ENCODE measurements at regions not wholly inside any gene's neighbourhood (a gene's known extent, or its start where the extent isn't known, plus 50 kb on each side); places are given as distances from the start of the nearest gene placed in this dataset.

DNA sequence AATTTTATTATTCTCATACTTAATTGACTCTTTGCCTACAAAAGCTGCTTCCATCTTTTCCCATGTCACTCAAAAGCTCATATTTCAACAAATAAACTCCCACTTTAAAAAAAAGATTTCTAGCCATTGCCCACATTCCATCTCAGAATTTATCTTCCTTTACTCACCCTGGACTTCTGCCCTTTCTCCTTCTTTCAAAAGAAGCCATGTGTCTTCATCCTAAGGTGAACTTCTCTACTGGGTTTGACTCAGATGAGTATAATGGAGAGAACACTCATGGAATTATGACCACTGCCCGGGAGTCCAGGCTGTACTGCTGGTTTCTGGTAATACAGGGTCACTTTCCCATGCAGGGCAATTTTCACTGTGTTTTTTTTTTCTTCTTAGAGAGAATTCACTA, 548.5 kb upstream of the ZNF462 start:
- H3K9me1 ChIP-seq (replicated peaks; ENCODE audit: control insufficient read depth, extremely low read depth, insufficient read depth, low read length) = no peaks in the 10 kb centered on the region
- TF ChIP-seq POLR2AphosphoS5 (IDR thresholded peaks at IDR 0.05; ENCODE audit: insufficient read depth, low read depth, low read length) (no peak), FOS (IDR thresholded peaks at IDR 0.05; ENCODE audit: borderline replicate concordance, insufficient read depth, low read length) (no peak), POLR2A (IDR thresholded peaks at IDR 0.05; ENCODE audit: low read depth, low read length) (no peak), GATA2 (IDR thresholded peaks at IDR 0.05; ENCODE audit: insufficient read depth, insufficient read length, low read depth, low read length) (no peak), JUN (IDR thresholded peaks at IDR 0.05; ENCODE audit: borderline replicate concordance, insufficient read depth, insufficient read length, low read depth) (no peak), MYC (IDR thresholded peaks at IDR 0.05; ENCODE audit: low read depth, low read length) (no peak)
- ChIA-PET POLR2A (no interaction called here), CTCF (no interaction called here)
- no peak overlapping the region for H3K9ac ChIP-seq (replicated peaks; ENCODE audit: extremely low read depth, insufficient read depth, low read length)
- H3K4me1 ChIP-seq (ENCODE audit: control insufficient read depth, extremely low read depth, insufficient read depth, low read length) = no peaks in the 10 kb centered on the region
- H3K4me3 ChIP-seq (replicated peaks in 1 of 3; ENCODE audit: insufficient read depth in 1 of 3, low read depth in 1 of 3, low read length in 3 of 3) = no peak overlapping the region
- no peaks in the 10 kb centered on the region for H4K20me1 ChIP-seq (replicated peaks; ENCODE audit: control insufficient read depth, extremely low read depth, insufficient read depth, low read length)
- intact Hi-C loops (cut with micrococcal nuclease) (no loop called here), dilution Hi-C loops (cut with MboI; ENCODE audit: extremely low pct_ligation_motif_present, low sequenced_read_pairs) (no loop called here)
- no peak overlapping the region for H3K27ac ChIP-seq (ENCODE audit: insufficient read depth, low read depth, low read length)
- H3K4me2 ChIP-seq (ENCODE audit: insufficient read depth, low read length) = no peak overlapping the region
- H2AFZ ChIP-seq (ENCODE audit: low read depth, low read length) = no peak overlapping the region
- no TSS peak for BruUV-seq (replicated peaks)
- peaks cover 5% of the 10 kb centered on the region for H3K9me3 ChIP-seq (replicated peaks; ENCODE audit: control insufficient read depth, insufficient read depth, low read length)
- DNase-seq (ENCODE audit: low read depth, low spot score) = no peak
- no peaks in the 10 kb centered on the region for H3K36me3 ChIP-seq (ENCODE audit: control insufficient read depth in 2 of 2, extremely low read depth in 1 of 2, insufficient read depth in 2 of 2, low read length in 2 of 2)
- H3K79me2 ChIP-seq (ENCODE audit: control insufficient read depth, insufficient read depth, low read length) = no peaks in the 10 kb centered on the region
- no peak for FAIRE-seq
- H3K27me3 ChIP-seq (ENCODE audit: control insufficient read depth in 2 of 2, insufficient read depth in 2 of 2, low read length in 2 of 2) = no peaks in the 10 kb centered on the region

DNA sequence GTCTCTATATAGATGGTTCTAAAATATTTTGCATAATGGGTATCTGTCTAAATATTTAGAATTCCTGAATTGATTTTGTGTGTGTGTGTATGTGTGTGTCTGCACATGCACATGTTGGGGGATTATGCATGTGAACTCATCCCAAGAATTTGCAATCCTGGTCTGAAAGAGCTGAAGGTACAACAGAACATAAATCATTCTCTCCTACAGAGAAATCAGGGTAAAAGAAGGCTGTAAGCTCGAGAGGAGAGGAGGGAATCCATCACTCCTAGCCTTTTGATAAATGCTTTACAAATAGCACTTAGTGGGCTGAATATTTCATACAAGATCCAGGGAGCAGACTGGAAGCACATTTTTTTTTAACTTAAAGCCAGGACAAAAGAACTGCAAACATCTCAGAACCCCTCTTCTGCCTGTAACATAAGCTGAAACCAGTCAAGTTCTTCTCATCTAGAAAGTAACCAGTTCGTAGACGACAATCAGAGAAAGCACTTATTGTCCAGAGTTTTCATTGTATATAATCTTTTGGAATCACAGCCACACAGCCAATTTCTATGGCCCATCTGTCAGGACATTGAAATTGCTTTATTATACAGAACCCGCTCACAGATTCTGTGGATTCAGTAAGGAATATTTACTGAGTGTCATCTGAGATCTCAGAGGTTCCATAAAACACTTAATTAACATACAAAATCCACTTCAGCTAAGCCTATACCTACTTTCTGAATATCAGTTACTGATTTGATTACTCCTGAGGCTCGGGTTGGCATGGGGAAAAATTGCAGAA, 541.4 kb upstream of the ZNF462 start:
- no peaks in the 10 kb centered on the region for H3K27me3 ChIP-seq (ENCODE audit: control insufficient read depth in 2 of 2, insufficient read depth in 2 of 2, low read length in 2 of 2)
- no peak overlapping the region for H3K9ac ChIP-seq (replicated peaks; ENCODE audit: extremely low read depth, insufficient read depth, low read length)
- no peak for TF ChIP-seq GATA2 (IDR thresholded peaks at IDR 0.05; ENCODE audit: insufficient read depth, insufficient read length, low read depth, low read length)
- TF ChIP-seq, protein P1, sequence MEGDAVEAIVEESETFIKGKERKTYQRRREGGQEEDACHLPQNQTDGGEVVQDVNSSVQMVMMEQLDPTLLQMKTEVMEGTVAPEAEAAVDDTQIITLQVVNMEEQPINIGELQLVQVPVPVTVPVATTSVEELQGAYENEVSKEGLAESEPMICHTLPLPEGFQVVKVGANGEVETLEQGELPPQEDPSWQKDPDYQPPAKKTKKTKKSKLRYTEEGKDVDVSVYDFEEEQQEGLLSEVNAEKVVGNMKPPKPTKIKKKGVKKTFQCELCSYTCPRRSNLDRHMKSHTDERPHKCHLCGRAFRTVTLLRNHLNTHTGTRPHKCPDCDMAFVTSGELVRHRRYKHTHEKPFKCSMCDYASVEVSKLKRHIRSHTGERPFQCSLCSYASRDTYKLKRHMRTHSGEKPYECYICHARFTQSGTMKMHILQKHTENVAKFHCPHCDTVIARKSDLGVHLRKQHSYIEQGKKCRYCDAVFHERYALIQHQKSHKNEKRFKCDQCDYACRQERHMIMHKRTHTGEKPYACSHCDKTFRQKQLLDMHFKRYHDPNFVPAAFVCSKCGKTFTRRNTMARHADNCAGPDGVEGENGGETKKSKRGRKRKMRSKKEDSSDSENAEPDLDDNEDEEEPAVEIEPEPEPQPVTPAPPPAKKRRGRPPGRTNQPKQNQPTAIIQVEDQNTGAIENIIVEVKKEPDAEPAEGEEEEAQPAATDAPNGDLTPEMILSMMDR (IDR thresholded peaks at IDR 0.05; ENCODE audit: extremely low read depth in 1 of 2, insufficient read depth in 1 of 2, low read depth in 1 of 2, low read length in 2 of 2) = no peak
- no peak for TF ChIP-seq EZH2 (IDR thresholded peaks at IDR 0.05; ENCODE audit: borderline replicate concordance, low read depth, low read length, severe bottlenecking)
- TF ChIP-seq, protein P2, sequence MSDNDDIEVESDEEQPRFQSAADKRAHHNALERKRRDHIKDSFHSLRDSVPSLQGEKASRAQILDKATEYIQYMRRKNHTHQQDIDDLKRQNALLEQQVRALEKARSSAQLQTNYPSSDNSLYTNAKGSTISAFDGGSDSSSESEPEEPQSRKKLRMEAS (IDR thresholded peaks at IDR 0.05; ENCODE audit: insufficient read depth, insufficient read length) = no peak
- TF ChIP-seq POLR2A (IDR thresholded peaks at IDR 0.05; ENCODE audit: low read depth, low read length) = no peak
- H2AFZ ChIP-seq (ENCODE audit: low read depth, low read length) = no peak overlapping the region
- BruUV-seq (replicated peaks) = no TSS peak
- no peak for FAIRE-seq
- H4K20me1 ChIP-seq (replicated peaks; ENCODE audit: control insufficient read depth, extremely low read depth, insufficient read depth, low read length) = no peaks in the 10 kb centered on the region
- POLR2A ChIA-PET = no interaction called here
- H3K9me3 ChIP-seq (replicated peaks; ENCODE audit: control insufficient read depth, insufficient read depth, low read length) = peaks cover 2% of the 10 kb centered on the region
- dilution Hi-C loops (cut with MboI; ENCODE audit: extremely low pct_ligation_motif_present, low sequenced_read_pairs) (no loop called here), intact Hi-C loops (cut with micrococcal nuclease) (no loop called here)
- CTCF ChIA-PET = no interaction called here
- H3K4me3 ChIP-seq (replicated peaks in 1 of 3; ENCODE audit: insufficient read depth in 1 of 3, low read depth in 1 of 3, low read length in 3 of 3) = no peak overlapping the region
- no peak overlapping the region for H3K4me2 ChIP-seq (ENCODE audit: insufficient read depth, low read length)
- no peaks in the 10 kb centered on the region for H3K9me1 ChIP-seq (replicated peaks; ENCODE audit: control insufficient read depth, extremely low read depth, insufficient read depth, low read length)
- no peaks in the 10 kb centered on the region for H3K4me1 ChIP-seq (ENCODE audit: control insufficient read depth, extremely low read depth, insufficient read depth, low read length)
- no peaks in the 10 kb centered on the region for H3K36me3 ChIP-seq (ENCODE audit: control insufficient read depth in 2 of 2, extremely low read depth in 1 of 2, insufficient read depth in 2 of 2, low read length in 2 of 2)
- DNase-seq (ENCODE audit: low read depth, low spot score) = no peak
- H3K79me2 ChIP-seq (ENCODE audit: control insufficient read depth, insufficient read depth, low read length) = no peaks in the 10 kb centered on the region
- no peak overlapping the region for H3K27ac ChIP-seq (ENCODE audit: insufficient read depth, low read depth, low read length)
